Nephron (organoid): ENCODE measurements at regions not wholly inside any gene's neighbourhood (a gene's known extent, or its start where the extent isn't known, plus 50 kb on each side); places are given as distances from the start of the nearest gene placed in this dataset.

Experiments
- H3K27ac Mint-ChIP-seq, 3 experiments: 2 replicates each; pipeline ENCODE4 v1.8.0; 2020; ENCODE audit warnings: mixed read lengths in 3 of 3, mild to moderate bottlenecking in 2 of 3, moderate library complexity in 1 of 3
- H3K27me3 Mint-ChIP-seq: 2 replicates; pipeline ENCODE4 v1.8.0; 2021; ENCODE audit warnings: low read depth, mild to moderate bottlenecking, moderate library complexity, mixed read lengths
- H3K36me3 Mint-ChIP-seq: 2 replicates; pipeline ENCODE4 v1.8.0; 2020; ENCODE audit warnings: low read depth, mixed read lengths
- H3K4me1 Mint-ChIP-seq: 2 replicates; pipeline ENCODE4 v1.8.0; 2020; ENCODE audit warnings: mixed read lengths
- H3K4me3 Mint-ChIP-seq, 3 experiments: 2 replicates each; pipeline ENCODE4 v1.8.0; 2020; ENCODE audit warnings: mild to moderate bottlenecking in 3 of 3, mixed read lengths in 3 of 3, moderate library complexity in 2 of 3
- H3K9me3 Mint-ChIP-seq: 2 replicates; pipeline ENCODE4 v1.8.0; 2020; ENCODE audit warnings: mixed read lengths
- TF ChIP-seq, protein P1 (sequence below), 3 experiments: fragments of 200-600 bp; sonication (generic); IDR thresholded peaks; one replicate each; pipeline ENCODE4 v1.5.0; 2021; ENCODE audit warnings: antibody characterized with exemption in 3 of 3; ENCODE audit not compliant: unreplicated experiment in 3 of 3

DNA sequence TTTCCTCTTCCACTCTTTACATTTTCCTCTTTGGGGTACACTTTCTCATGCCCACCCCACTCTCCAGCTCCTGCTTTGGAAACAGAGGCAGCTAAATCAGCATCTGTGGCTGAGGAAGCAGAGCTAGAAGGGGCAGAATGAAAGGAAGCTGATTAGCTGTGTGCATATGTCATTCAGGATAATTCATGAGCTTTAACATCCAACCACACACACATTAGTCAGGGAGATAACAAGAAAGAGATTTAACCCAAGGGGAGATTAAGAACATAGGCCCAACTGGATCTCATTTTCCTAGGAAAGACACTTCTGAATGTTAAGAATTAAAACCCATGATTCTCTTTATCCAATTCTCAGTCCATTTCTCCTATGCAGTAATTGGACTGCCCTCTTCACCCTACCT is 405.5 kb downstream of the TBC1D4 start:
- Mint-ChIP-seq H3K4me3 (no peak overlapping the region), H3K4me1 (peaks cover 39% of the 10 kb centered on the region)

DNA sequence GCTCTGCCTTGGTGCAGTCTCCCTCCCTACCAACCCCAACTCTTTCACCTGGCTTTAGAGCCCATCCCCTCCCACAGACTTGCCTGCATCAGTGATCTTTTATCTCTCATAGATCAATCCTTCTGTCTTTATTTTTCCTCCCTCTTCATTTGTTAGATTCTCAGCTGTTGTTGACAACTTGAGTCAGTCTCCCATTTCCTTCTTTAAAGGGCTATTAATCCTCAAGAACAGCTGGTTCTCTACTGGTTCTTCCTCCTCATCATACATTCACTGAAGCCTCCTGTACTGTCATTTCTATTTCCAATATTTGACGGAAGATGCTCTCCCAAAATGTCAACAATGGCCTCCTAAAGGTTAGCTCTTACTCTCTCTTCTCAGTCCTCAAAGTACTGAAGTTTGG is 408.2 kb downstream of the TBC1D4 start:
- peaks cover 4% of the 10 kb centered on the region for H3K9me3 Mint-ChIP-seq

More for the DNA sequence above, 405.5 kb downstream of the TBC1D4 start:
- Mint-ChIP-seq H3K27me3 (no peaks in the 10 kb centered on the region), H3K27ac (no peak overlapping the region), H3K36me3 (no peaks in the 10 kb centered on the region), H3K9me3 (peaks cover 4% of the 10 kb centered on the region)
- TF ChIP-seq, protein P1, sequence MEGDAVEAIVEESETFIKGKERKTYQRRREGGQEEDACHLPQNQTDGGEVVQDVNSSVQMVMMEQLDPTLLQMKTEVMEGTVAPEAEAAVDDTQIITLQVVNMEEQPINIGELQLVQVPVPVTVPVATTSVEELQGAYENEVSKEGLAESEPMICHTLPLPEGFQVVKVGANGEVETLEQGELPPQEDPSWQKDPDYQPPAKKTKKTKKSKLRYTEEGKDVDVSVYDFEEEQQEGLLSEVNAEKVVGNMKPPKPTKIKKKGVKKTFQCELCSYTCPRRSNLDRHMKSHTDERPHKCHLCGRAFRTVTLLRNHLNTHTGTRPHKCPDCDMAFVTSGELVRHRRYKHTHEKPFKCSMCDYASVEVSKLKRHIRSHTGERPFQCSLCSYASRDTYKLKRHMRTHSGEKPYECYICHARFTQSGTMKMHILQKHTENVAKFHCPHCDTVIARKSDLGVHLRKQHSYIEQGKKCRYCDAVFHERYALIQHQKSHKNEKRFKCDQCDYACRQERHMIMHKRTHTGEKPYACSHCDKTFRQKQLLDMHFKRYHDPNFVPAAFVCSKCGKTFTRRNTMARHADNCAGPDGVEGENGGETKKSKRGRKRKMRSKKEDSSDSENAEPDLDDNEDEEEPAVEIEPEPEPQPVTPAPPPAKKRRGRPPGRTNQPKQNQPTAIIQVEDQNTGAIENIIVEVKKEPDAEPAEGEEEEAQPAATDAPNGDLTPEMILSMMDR (IDR thresholded peaks at IDR 0.05; ENCODE audit: unreplicated experiment in 3 of 3) = no peak

DNA sequence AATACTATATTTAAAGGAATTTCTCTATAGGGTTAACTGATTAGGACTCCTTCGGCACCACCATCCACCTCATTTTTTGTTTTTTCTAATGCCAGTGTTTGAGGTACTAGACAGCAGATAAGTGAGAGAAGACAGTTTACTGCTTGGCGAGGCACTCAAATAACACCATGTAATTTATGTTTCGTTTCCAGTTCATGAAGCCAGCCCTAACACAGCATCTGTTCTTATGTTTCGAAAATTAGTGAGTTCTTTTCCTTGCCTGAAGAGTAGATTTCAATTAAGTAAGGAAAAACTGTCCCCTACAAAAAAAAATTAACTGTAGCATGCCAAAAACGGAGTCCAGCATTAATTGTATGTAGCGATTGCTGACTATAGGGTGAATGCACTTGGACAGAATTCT is 409.1 kb downstream of the TBC1D4 start:
- Mint-ChIP-seq H3K27ac (peak overlapping the region; percentile 11 to 65 (median 32)), H3K9me3 (no peaks in the 10 kb centered on the region), H3K4me3 (no peak overlapping the region), H3K36me3 (no peaks in the 10 kb centered on the region), H3K27me3 (no peaks in the 10 kb centered on the region), H3K4me1 (peaks cover 45% of the 10 kb centered on the region)
- TF ChIP-seq, protein P1 (IDR thresholded peaks at IDR 0.05; ENCODE audit: unreplicated experiment in 3 of 3) = no peak

More for the DNA sequence above, 408.2 kb downstream of the TBC1D4 start:
- TF ChIP-seq, protein P1 (IDR thresholded peaks at IDR 0.05; ENCODE audit: unreplicated experiment in 3 of 3) = no peak
- peak overlapping the region; percentile 11 to 77 (median 65) for H3K27ac Mint-ChIP-seq
- H3K27me3 Mint-ChIP-seq = no peaks in the 10 kb centered on the region
- H3K36me3 Mint-ChIP-seq = no peaks in the 10 kb centered on the region
- peak overlapping the region in 2 of 3 experiments; percentile 2 to 24 for H3K4me3 Mint-ChIP-seq
- H3K4me1 Mint-ChIP-seq = peaks cover 45% of the 10 kb centered on the region

DNA sequence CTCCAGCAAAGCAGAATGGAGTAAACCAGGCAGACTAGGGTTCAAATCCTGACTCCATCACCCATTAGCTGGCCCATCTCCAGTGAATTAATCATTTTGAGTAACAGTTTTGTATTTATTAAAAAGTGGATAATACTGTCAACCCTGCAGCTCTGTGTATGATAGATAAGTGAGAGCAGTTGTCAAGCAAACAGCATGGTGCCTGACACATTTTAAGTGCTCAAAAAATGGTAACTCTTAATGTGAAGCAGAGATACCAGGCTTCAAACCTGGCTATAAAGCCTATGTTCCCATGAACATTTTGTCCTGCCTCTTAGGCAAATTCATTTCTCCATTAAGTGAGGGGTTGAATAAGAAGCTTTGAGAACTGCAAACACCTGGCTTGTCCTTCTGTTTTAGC is 409.6 kb downstream of the TBC1D4 start:
- no peaks in the 10 kb centered on the region for H3K36me3 Mint-ChIP-seq
- H3K9me3 Mint-ChIP-seq = no peaks in the 10 kb centered on the region
- TF ChIP-seq, protein P1 (IDR thresholded peaks at IDR 0.05; ENCODE audit: unreplicated experiment in 3 of 3) = no peak
- no peak overlapping the region for H3K4me3 Mint-ChIP-seq
- no peaks in the 10 kb centered on the region for H3K27me3 Mint-ChIP-seq
- peaks cover 45% of the 10 kb centered on the region for H3K4me1 Mint-ChIP-seq
- H3K27ac Mint-ChIP-seq = peak overlapping the region in 1 of 3 experiments; percentile 26

DNA sequence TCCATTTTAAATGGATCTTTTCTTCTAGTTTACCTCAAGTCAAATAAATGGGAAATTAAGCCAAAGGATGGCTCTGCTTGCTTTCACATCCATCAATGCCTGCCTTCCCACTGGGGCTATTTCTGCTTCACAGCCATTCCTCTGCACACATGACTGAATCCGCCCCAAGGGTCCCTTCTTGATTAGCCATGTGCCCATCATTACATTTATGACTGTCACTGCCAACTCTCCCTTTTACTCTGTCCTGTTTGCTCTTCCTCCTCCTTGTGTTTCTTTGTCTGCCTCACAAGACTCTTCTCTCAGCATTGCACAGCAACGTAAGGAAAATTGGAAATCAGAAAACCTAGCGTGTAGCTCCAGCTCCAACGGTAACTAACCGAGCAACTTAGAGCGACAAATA is 410.2 kb downstream of the TBC1D4 start:
- H3K36me3 Mint-ChIP-seq = no peaks in the 10 kb centered on the region

DNA sequence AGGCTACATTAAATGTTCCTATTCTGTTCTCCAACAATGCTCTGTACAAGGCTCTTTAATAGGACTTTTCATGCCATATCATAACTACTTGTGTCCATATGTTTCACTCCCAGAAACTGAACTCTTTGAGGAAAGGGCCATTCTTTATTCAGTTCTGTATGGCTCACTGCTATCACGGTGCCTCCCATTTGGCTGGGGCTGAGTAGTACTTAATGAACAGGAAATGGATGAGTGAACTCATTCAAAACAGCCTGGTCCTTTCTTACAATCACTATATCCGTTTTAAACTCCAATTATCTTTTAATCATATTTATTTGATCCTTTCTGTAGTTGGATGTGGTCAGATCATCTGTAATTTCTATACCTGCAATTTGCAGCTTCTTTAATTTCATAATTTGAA is 410.6 kb downstream of the TBC1D4 start:
- H3K27me3 Mint-ChIP-seq = no peaks in the 10 kb centered on the region
- peaks cover 43% of the 10 kb centered on the region for H3K4me1 Mint-ChIP-seq
- no peak overlapping the region for H3K4me3 Mint-ChIP-seq
- H3K27ac Mint-ChIP-seq = peak overlapping the region; percentile 26 to 64 (median 43)
- no peaks in the 10 kb centered on the region for H3K36me3 Mint-ChIP-seq
- TF ChIP-seq, protein P1 (IDR thresholded peaks at IDR 0.05; ENCODE audit: unreplicated experiment in 3 of 3) = no peak
- no peaks in the 10 kb centered on the region for H3K9me3 Mint-ChIP-seq

More for the DNA sequence above, 410.2 kb downstream of the TBC1D4 start:
- TF ChIP-seq, protein P1 (IDR thresholded peaks at IDR 0.05; ENCODE audit: unreplicated experiment in 3 of 3) = no peak
- Mint-ChIP-seq H3K27me3 (no peaks in the 10 kb centered on the region), H3K4me3 (no peak overlapping the region), H3K27ac (peak overlapping the region in 2 of 3 experiments; percentile 26 to 64), H3K9me3 (no peaks in the 10 kb centered on the region), H3K4me1 (peaks cover 45% of the 10 kb centered on the region)
